K562 (cell line): ENCODE measurements at regions not wholly inside any gene's neighbourhood (a gene's known extent, or its start where the extent isn't known, plus 50 kb on each side); places are given as distances from the start of the nearest gene placed in this dataset.
A peak's percentile ranks its signal among the peaks of the same experiment; 100 is the strongest.
"Not testable (repeated sequence)": the region's sequence is repeated elsewhere in the genome, so short reads cannot be mapped to it uniquely, and the experiment has no call there.

Experiments used
- ATAC-seq: fragments of 200-7000 bp; cut with Tn5 transposase; 3 replicates; pipeline ENCODE4 v1.9.1; 2020; ENCODE audit warnings: moderate library complexity
- BruUV-seq: library from RNA; stranded (reverse); fragments of 400-500 nt; replicated peaks from 2 replicates; lab custom pipeline; 2021; lab: Mats Ljungman, UMichigan
- CTCF ChIA-PET: fragments of 300-600 bp; formaldehyde crosslinking; extraction: SDS; loops from one replicate; lab custom pipeline; 2021; ENCODE audit warnings: low intra/inter-chr PET ratio; lab: Yijun Ruan, JAX
- POLR2A ChIA-PET: fragments of 300-600, 350-650 bp; sonication (Branson Sonifier 250); formaldehyde crosslinking; extraction: SDS; loops from one replicate; lab custom pipeline; 2021; ENCODE audit warnings: antibody characterized with exemption, inconsistent platforms; lab: Yijun Ruan, JAX
- DNase-seq, 4 experiments: peaks; one replicate each; pipeline versions ENCODE4 v3.0.0 to v3.0.0-alpha.2; 2011 to 2018; ENCODE audit warnings: low spot score in 3 of 4, mixed read lengths in 3 of 4; ENCODE audit errors: extremely low read depth in 1 of 4
- FAIRE-seq: peaks from 2 replicates; lab custom pipeline; 2011; peaks lifted over from hg19 to GRCh38; lab: Jason Lieb, UNC
- H2AFZ ChIP-seq: 2 replicates; pipeline ENCODE4 v1.6.0; 2011; ENCODE audit warnings: low read depth, low read length, control low read depth, inconsistent platforms
- H3K27ac ChIP-seq: fragments of 200-600 bp; 3 replicates; pipeline ENCODE4 v1.8.0; 2011; ENCODE audit warnings: low read depth, mild to moderate bottlenecking, control low read depth, inconsistent platforms, low read length, moderate library complexity, mixed read lengths; ENCODE audit errors: extremely low read depth
- H3K27me3 ChIP-seq, 2 experiments: fragments of 300-600 bp in 1 of 2; 2 replicates in 1 of 2; 3 replicates in 1 of 2; pipeline versions ENCODE4 v1.6.0 to v1.8.0; 2011; ENCODE audit warnings: inconsistent platforms in 2 of 2, low read length in 2 of 2, mild to moderate bottlenecking in 1 of 2, mixed read lengths in 1 of 2, moderate library complexity in 1 of 2; ENCODE audit not compliant: control insufficient read depth in 2 of 2, insufficient read depth in 2 of 2
- H3K36me3 ChIP-seq: fragments of 300-600 bp; 3 replicates; pipeline ENCODE4 v1.8.0; 2011; ENCODE audit warnings: mild to moderate bottlenecking, low read length, inconsistent platforms; ENCODE audit not compliant: control insufficient read depth, insufficient read depth
- H3K4me1 ChIP-seq, 2 experiments: fragments of 200-600 bp in 1 of 2; replicated peaks in 1 of 2; 2 replicates in 1 of 2; 3 replicates in 1 of 2; pipeline versions ENCODE4 v1.5.1 to v1.8.0; 2011; ENCODE audit warnings: inconsistent platforms in 2 of 2, low read length in 2 of 2, mild to moderate bottlenecking in 1 of 2, mixed read lengths in 1 of 2, moderate library complexity in 1 of 2; ENCODE audit not compliant: control insufficient read depth in 2 of 2, insufficient read depth in 2 of 2
- H3K4me2 ChIP-seq: 2 replicates; pipeline ENCODE4 v1.6.1; 2011; ENCODE audit warnings: low read length, control low read depth, inconsistent platforms, mixed read lengths; ENCODE audit not compliant: insufficient read depth
- H3K4me3 ChIP-seq: fragments of 200-600 bp; sonication (generic), shearing (Covaris generic); 2 replicates; pipeline ENCODE4 v1.5.1; 2016; ENCODE audit warnings: control low read depth, inconsistent platforms
- H3K79me2 ChIP-seq: fragments of 200-600 bp; 3 replicates; pipeline ENCODE4 v1.8.0; 2011; ENCODE audit warnings: low read length, inconsistent platforms; ENCODE audit not compliant: control insufficient read depth, insufficient read depth
- H3K9ac ChIP-seq, 2 experiments: 2 replicates each; pipeline versions ENCODE4 v1.6.0 to v1.6.1; 2011; ENCODE audit warnings: low read depth in 2 of 2, low read length in 2 of 2, control low read depth in 1 of 2, inconsistent platforms in 1 of 2, mild to moderate bottlenecking in 1 of 2, mixed read lengths in 1 of 2; ENCODE audit not compliant: insufficient read depth in 1 of 2
- H3K9me1 ChIP-seq: one replicate; pipeline ENCODE4 v1.6.0; 2011; ENCODE audit warnings: inconsistent platforms, mild to moderate bottlenecking, low read length, moderate library complexity; ENCODE audit not compliant: control insufficient read depth, insufficient read depth
- H3K9me3 ChIP-seq: replicated peaks from 2 replicates; pipeline ENCODE4 v1.5.1; 2011; ENCODE audit warnings: low read depth, low read length, inconsistent platforms; ENCODE audit not compliant: control insufficient read depth, insufficient read depth
- H4K20me1 ChIP-seq: replicated peaks from 2 replicates; pipeline ENCODE4 v1.6.1; 2011; ENCODE audit warnings: low read length, inconsistent platforms, mixed read lengths; ENCODE audit not compliant: control insufficient read depth, insufficient read depth
- CBFA2T2 ChIP-seq: fragments of 450-650 bp; conservative IDR thresholded peaks from 2 replicates; pipeline ENCODE4 v1.6.1; 2017; ENCODE audit warnings: mild to moderate bottlenecking
- CBFA2T3 ChIP-seq: fragments of 450-650 bp; IDR thresholded peaks from 2 replicates; pipeline ENCODE4 v1.6.1; 2017
- CC2D1A ChIP-seq: fragments of 450-650 bp; IDR thresholded peaks from 2 replicates; pipeline ENCODE4 v1.6.1; 2017; ENCODE audit warnings: mild to moderate bottlenecking
- CXXC5 ChIP-seq: fragments of 250-450 bp; sonication (Bioruptor Pico); IDR thresholded peaks from 2 replicates; pipeline ENCODE4 v1.8.0; 2022; ENCODE audit warnings: inconsistent platforms, mild to moderate bottlenecking, moderate library complexity
- FOXA3 ChIP-seq, 2 experiments: fragments of 450-650 bp in 1 of 2; sonication (generic) in 1 of 2; formaldehyde crosslinking; IDR thresholded peaks in 1 of 2; conservative IDR thresholded peaks in 1 of 2; 2 replicates each; pipeline versions ENCODE4 v1.4.0 to v1.8.0; 2020 to 2022; ENCODE audit warnings: mild to moderate bottlenecking in 2 of 2, missing genetic modification reagents in 1 of 2
- JUND ChIP-seq, 2 experiments: IDR thresholded peaks; 2 replicates in 1 of 2; 3 replicates in 1 of 2; pipeline ENCODE4 v1.6.1; 2011; ENCODE audit warnings: borderline replicate concordance in 2 of 2, low read depth in 2 of 2, low read length in 2 of 2, improper control_type of control experiment in 1 of 2, missing biosample characterization in 1 of 2, missing genetic modification characterization in 1 of 2, missing genetic modification reagents in 1 of 2
- NFE2 ChIP-seq: IDR thresholded peaks from 2 replicates; pipeline ENCODE4 v1.6.1; 2014; ENCODE audit warnings: antibody characterized with exemption, low read depth
- PRDM10 ChIP-seq: fragments of 450-650 bp; IDR thresholded peaks from 2 replicates; pipeline ENCODE4 v1.6.1; 2018; ENCODE audit not compliant: partially characterized antibody
- RFX1 ChIP-seq: fragments of 450-650 bp; IDR thresholded peaks from 2 replicates; pipeline ENCODE4 v1.6.1; 2016; ENCODE audit warnings: mild to moderate bottlenecking, moderate library complexity
- TAL1 ChIP-seq: fragments of 450-650 bp; IDR thresholded peaks from 2 replicates; pipeline ENCODE4 v1.6.1; 2016; ENCODE audit warnings: mild to moderate bottlenecking
- ZNF395 ChIP-seq: fragments of 200-800 bp; sonication (Bioruptor generic); IDR thresholded peaks from 2 replicates; pipeline ENCODE4 v1.6.1; 2017; ENCODE audit warnings: missing genetic modification characterization, missing compliant biosample characterization
- WGBS: fragments of 100-300 bp; shearing (Covaris generic); methylation state at CpG from one replicate; pipeline ENCODE4 v1.1.6; 2016; ENCODE audit warnings: low coverage, mixed read lengths; ENCODE audit not compliant: insufficient coverage; ENCODE audit errors: missing lambda C conversion rate; 5-methylcytosine and 5-hydroxymethylcytosine counted together
- in situ Hi-C: fragments of 300-500 bp; cut with MboI; formaldehyde crosslinking; loops from 4 replicates; pipeline ENCODE4 v1.15.0; 2018; ENCODE audit warnings: inconsistent platforms, mixed read lengths
- intact Hi-C: fragments of 100-400 bp; cut with micrococcal nuclease; formaldehyde crosslinking; loops from 2 replicates; pipeline ENCODE4 v1.14.2; 2022
- TF ChIP-seq, protein P1 (sequence below), 2 experiments: fragments of 450-650 bp; conservative IDR thresholded peaks; 2 replicates each; pipeline ENCODE4 v1.6.1; 2017; ENCODE audit warnings: mild to moderate bottlenecking in 2 of 2, moderate library complexity in 2 of 2
- TF ChIP-seq, protein P2 (sequence below): fragments of 250-450 bp; sonication (Bioruptor Pico); IDR thresholded peaks from 2 replicates; pipeline ENCODE4 v1.4.0; 2020

DNA sequence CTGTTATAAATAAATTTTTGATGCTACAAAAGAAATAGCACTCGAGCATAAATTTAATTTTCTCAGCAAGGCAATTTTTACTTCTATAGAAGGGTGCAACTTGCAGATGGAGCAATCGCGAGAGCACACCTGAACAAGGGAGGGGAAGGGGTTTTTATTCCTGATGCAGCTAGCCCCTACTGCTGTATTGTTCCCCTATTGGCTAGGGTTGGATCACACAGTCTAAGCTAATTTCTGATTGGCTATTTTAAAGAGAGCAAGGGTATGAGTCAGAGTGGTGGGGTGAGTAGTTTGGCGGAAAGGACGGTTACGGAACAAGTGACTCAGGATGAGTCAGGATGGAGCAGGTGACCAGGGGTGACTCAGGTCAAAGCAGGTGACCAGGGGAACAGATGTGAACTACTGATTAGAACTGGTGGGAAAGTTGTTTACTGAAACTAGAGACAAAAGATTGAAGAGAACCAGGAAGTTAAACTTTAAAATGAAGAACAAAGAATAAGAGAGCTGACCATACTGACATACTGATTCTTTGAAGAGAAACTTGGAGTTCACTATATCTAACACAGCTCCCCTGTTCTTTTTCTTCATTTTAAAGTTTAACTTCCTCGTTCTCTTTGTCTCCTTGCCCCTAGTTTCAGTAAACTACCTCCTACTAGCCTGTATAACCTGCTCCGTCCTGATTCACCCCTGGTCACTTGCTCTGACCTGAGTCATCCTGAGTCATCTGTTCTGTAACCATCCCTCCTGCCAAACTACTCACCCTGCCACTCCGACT lies 101.9 kb upstream of the SHB start:
- H4K20me1 ChIP-seq, H3K27me3 ChIP-seq, H3K9me1 ChIP-seq, H3K36me3 ChIP-seq, in situ Hi-C loops, H3K9me3 ChIP-seq, BruUV-seq, H3K4me3 ChIP-seq, H3K9ac ChIP-seq, intact Hi-C loops, H3K4me1 ChIP-seq, H3K79me2 ChIP-seq: not testable (repeated sequence)
- WGBS = 20% methylated on average over 9 of the region's 9 CpGs
- Histone ChIP-seq H3K4me2 (peak overlapping the region; percentile 8; the same call in 1 of the 2 replicates), H2AFZ (peak overlapping the region; percentile 47), H3K27ac (peak overlapping the region; percentile 73)
- peak; percentile 72 for ATAC-seq
- ChIA-PET CTCF (interaction anchor here (0.6 kb wide), 1 partner anchor 163 kb away, joined by 3 read pairs; no protein-coding TSS in a partner anchor), POLR2A (interaction anchor here (0.6 to 0.8 kb wide), 2 partner anchors 15 to 82 kb away, joined by 3 read pairs; no protein-coding TSS in a partner anchor)
- peak; percentile 63 for FAIRE-seq
- peak; percentile 43 to 64 (median 64) for DNase-seq
- peak; percentile 76 for TF ChIP-seq NFE2
- TF ChIP-seq, protein P1, sequence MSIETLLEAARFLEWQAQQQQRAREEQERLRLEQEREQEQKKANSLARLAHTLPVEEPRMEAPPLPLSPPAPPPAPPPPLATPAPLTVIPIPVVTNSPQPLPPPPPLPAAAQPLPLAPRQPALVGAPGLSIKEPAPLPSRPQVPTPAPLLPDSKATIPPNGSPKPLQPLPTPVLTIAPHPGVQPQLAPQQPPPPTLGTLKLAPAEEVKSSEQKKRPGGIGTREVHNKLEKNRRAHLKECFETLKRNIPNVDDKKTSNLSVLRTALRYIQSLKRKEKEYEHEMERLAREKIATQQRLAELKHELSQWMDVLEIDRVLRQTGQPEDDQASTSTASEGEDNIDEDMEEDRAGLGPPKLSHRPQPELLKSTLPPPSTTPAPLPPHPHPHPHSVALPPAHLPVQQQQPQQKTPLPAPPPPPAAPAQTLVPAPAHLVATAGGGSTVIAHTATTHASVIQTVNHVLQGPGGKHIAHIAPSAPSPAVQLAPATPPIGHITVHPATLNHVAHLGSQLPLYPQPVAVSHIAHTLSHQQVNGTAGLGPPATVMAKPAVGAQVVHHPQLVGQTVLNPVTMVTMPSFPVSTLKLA (conservative IDR thresholded peaks at IDR 0.05) = peak; percentile 13 to 47; a peak in 1 of 4 replicates
- TF ChIP-seq CBFA2T2 = peak; percentile 87
- TF ChIP-seq JUND (IDR thresholded peaks at IDR 0.05; ENCODE audit: borderline replicate concordance, low read depth, low read length) = peak; percentile 97
- TF ChIP-seq JUND (tag; IDR thresholded peaks at IDR 0.05; ENCODE audit: borderline replicate concordance, low read depth, low read length) = peak; percentile 98
- peak; percentile 81 for TF ChIP-seq TAL1
- peak; percentile 85 for TF ChIP-seq CBFA2T3
- peak; percentile 43; the same call in 1 of the 2 replicates for TF ChIP-seq ZNF395 (CRISPR knock-in tag)
- TF ChIP-seq PRDM10 = peak; percentile 9
- peak; percentile 96 for TF ChIP-seq CC2D1A
- peak; percentile 41; the same call in 1 of the 2 replicates for TF ChIP-seq RFX1
- TF ChIP-seq, protein P2, sequence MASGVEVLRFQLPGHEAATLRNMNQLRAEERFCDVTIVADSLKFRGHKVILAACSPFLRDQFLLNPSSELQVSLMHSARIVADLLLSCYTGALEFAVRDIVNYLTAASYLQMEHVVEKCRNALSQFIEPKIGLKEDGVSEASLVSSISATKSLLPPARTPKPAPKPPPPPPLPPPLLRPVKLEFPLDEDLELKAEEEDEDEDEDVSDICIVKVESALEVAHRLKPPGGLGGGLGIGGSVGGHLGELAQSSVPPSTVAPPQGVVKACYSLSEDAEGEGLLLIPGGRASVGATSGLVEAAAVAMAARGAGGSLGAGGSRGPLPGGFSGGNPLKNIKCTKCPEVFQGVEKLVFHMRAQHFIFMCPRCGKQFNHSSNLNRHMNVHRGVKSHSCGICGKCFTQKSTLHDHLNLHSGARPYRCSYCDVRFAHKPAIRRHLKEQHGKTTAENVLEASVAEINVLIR (CRISPR knock-in tag) = peak; percentile 62; the same call in 1 of the 2 replicates
- peak in 1 of 2 experiments; percentile 53; a peak in 1 of 4 replicates for TF ChIP-seq FOXA3 (CRISPR knock-in tag; conservative IDR thresholded peaks at IDR 0.05 in 1 of 2, IDR thresholded peaks at IDR 0.05 in 1 of 2)
- TF ChIP-seq CXXC5 = peak; percentile 46; the same call in 1 of the 2 replicates
